A204.1 (cell line): ENCODE measurements at regions not wholly inside any gene's neighbourhood (a gene's known extent, or its start where the extent isn't known, plus 50 kb on each side); places are given as distances from the start of the nearest gene placed in this dataset.
"Not testable (repeated sequence)": the region's sequence is repeated elsewhere in the genome, so short reads cannot be mapped to it uniquely, and the experiment has no call there.

Experiments used
- FAIRE-seq: peaks from 2 replicates; lab custom pipeline; 2012; peaks lifted over from hg19 to GRCh38; lab: Jason Lieb, UNC

DNA sequence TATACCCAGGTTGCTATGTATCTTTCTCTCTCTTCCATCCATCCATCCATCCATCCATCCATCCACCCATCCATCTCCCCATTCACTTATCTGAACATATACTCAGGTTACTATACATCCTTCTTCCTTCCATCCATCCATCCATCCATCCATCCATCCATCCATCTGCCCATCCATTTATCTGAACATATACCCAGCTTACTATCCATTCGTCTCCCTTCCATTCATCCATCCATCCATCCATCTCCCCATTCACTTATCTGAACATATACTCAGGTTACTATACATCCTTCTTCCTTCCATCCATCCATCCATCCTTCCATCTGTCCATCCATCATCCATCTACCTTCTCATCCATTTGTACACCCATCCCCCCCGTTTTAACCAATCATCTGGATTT lies 75.9 kb upstream of the SFSWAP start:
- not testable (repeated sequence) for FAIRE-seq

DNA sequence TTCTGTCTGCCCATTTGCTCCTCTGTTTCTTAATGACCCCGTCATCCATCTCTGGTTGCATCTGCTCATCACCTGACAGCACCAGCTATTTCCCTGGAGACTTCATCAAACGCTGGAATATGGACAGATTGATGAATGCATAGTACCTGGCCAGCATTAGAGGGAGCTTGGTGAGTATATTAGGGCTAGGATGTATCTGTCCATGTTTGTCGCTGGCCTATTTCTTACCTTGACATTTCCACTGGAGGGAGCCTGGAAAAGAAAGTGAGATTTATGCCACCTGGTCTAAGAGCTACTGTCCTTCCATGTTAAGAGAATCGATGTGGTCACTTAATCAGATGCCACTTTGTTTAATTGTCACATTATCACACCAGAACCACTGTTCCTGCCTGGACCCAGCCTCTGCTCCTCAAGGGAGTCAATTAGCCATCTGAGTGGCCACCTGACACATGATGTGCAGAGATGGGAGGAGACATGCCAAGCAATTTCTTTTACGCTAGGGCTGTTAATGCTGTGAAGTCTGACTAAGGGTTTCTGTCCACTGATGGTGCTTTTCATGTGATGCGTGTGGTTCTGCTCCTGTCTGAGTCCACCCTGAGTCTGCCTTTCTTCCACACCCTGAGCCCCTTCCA lies 75.3 kb upstream of the SFSWAP start:
- FAIRE-seq, result no peak

DNA sequence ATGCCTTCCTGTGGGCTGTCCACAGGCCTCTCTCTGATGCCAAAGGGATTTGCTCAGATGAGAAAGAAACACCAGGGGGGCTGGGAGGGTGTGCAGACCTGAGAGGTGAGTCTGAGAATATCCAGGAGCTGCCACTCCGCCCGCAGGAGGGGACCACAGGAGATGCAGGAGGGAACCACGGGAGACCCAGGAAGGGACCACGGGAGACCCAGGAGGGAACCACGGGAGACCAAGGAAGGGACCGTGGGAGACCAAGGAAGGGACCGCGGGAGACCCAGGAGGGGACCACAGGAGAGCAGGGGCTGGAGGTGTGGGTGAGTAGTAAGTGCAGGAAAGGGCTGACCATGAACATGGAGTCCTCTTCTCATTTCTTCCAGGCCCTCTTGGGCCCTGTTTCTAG lies 74.6 kb upstream of the SFSWAP start:
- FAIRE-seq, result no peak

DNA sequence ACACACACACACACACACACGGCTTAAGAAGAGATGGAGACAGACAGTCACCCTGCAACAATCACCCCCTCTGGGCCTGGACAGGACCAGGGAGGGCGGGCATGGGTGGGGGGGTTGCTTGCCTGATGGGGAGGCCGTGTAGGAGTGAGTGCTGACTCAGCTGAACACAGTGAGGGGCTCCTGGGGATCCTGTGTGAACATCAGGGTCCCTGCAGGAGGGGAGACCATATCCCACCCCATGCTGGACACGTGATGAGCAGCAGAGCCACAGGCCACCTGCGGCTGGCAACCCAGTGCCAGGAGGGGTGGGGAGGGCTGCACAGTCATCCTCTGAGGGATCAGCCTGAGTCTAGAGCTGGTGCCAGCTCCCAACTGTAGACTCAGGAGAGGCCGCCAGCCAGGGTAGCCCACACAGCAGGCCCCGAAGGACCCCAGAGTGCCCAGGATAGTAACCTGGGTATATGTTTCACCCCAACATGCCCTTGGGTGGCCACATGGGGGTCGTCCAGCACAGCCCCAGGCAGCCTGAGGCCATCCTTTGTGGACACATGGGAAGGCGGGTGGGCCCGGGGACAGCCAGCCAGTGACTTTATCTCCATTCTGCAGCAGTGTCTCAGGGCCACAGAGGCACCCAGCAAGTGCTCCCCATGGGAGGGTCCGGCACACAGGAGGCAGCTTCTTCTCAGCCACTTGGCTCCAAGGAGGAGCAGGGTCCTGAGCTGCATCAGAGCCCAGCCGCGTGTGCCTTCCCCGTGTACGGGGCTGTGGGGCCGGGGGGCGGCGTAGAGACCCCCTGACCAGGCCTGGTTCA lies 73.7 kb upstream of the SFSWAP start:
- no peak for FAIRE-seq

DNA sequence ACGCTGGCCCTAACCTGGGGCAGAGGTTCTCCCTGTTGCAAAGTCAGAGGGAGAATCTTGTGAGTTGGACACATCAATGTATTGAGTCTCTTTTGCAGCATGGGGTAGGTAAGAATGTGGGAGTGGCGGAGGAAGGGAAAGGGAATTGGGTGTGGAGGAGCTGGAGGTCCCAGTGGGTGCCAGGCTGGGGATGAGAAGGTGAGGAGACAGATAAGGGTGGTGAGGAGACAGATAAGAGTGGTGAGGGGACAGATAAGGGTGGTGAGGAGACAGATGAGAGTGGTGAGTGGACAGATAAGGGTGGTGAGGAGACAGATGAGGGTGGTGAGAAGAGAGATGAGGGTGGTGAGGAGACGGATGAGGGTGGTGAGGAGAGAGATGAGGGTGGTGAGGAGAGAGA lies 72.9 kb upstream of the SFSWAP start:
- no peak for FAIRE-seq

DNA sequence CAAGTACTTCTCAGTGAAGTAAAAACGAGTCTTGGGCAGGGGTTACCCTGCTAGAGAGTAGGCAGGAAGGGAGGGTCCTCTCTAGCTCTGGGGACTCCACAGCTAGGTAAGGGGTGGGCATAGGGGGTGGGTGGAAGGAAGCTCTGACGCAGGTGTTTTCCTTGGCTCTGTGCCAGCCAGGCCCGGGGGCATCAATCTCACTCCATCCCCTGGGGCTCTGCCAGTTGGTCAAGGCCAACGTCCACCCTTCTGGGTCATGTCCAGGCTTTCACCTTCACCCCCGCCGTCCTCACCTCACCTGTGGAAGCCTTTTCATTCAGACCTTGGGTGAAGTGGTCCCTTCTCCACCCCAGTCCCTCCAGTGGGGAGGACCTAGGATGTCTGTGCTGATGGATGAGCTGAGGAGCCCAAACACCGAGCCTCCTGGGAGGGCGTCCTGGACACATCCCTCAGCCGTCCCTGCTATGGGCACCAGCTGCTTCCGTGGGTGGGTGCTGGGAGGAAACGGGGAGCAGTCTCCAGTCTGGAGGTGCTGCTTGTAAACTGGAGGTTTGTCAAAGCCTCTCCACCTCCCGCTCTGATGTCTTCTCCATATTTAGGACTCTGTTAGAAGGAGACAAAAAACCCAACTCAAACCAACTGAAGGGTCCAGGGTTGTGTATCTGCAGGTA lies 71.5 kb upstream of the SFSWAP start:
- FAIRE-seq, result no peak

DNA sequence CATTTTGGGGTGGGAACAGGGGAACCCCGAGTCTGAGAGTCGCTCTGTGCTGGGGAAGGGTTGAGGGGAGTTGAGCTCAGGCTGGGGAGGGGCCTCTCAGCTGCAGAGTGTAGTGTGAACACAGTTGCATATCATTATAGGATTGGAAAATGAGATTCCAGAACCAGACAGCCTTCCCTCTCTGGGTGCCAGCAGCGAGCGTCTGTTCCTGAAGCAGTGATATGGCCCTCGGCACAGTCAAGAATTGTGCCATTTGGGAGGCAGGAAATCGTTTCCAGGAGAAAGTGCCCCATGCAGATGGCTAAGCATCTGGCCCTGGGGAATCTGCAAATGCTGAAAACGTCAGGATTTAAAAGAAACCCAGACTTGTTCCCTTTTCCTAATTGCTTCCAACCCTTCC lies 70.4 kb upstream of the SFSWAP start:
- FAIRE-seq, result no peak

DNA sequence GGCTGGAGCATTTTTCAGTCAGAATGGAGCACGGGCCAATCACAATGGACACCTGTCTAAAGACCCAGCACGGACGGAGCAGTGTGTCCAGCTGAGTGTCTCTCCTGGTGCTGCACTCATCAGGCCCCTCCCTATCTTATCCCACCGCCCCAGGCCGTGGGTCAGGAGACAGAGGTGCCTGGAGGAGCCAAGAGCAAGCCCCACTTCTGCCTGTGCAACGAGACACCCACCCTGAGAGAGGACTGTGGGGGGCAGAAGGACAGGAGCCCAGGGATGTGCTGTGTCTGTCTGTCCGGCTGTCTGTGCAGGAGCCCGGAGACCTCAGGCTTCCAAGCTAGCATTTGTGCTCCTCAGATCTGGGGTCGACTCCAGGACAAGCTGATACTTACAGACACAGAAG lies 69.6 kb upstream of the SFSWAP start:
- no peak for FAIRE-seq

DNA sequence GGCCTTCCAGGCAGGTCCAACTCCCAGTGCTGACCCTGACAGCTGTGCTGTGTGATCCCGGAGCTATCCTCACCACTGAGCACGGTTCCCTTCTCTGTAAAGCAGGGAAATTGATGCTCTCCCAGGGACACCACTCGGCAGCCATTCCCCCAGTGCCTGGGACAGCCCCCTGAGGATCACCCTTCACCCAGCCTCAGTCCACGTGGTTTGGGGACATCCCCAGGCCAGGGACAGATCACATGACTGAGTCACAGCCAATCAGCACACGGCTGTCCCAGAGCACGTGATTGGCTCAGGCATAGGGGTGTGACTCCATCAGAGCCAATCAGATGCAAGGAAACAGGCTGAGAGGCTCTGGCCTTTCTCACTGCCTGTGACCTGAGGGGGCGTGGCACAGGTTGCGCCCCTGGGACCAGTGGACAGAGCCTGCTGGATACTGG lies 68.8 kb upstream of the SFSWAP start:
- FAIRE-seq, result no peak

DNA sequence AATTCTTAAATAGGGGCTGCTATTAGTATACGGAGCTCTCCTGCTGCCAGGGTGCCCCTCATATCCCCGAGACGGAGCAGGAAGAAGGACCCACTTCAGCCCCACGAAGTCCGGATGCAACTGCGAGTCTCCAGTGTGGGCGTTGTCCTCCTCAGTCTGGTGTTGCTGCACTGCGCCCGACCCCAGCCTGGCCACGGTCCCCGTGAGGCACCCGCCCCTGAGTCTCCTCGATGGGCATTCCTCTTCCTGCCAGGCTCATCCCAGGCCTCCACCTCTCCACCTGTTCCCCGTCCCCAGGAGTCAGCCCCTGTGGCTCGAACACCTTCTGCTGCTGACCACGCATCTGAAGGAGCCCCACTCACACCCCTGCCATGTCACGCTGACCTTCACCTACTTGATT lies 68.1 kb upstream of the SFSWAP start:
- no peak for FAIRE-seq

DNA sequence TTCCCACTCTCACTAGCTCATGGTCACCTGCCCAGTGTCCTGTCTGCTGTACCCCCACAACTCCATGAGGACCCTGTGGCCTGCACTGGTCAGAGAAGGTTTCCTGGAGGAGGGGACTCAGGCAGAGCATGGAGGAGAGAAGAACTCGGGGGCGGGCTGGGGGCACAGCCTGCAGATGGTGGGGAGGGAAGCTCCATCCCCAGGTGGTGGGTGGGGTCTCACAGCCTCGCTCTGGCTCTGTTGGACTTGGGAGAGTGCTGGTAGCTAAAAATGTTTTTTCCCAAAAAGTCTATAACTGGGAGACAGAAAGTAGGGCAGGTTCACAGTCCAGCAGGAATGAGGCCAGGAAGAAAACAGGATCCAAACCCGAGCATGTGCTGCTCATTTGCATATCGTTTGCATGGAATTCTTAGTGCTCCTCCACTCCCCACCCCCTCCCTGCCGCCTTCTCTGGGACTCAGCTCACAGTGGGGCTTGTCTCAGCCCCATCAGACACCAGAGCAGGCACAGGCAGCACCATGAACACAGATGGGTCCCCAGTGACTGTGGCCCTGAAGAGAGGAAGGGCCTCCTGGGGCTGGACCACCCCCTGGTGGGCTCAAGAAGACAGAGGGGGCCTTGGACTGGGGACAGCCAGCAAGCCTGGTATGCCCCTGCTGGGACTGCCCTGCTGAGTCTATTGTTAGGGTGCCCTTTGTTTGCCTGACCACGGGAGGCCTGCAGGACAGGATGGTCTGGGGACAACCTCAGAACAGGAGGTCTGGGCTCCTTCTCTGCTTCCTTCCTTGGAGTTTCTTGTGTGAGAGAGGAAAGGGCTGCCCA lies 67.0 kb upstream of the SFSWAP start:
- FAIRE-seq, result no peak

DNA sequence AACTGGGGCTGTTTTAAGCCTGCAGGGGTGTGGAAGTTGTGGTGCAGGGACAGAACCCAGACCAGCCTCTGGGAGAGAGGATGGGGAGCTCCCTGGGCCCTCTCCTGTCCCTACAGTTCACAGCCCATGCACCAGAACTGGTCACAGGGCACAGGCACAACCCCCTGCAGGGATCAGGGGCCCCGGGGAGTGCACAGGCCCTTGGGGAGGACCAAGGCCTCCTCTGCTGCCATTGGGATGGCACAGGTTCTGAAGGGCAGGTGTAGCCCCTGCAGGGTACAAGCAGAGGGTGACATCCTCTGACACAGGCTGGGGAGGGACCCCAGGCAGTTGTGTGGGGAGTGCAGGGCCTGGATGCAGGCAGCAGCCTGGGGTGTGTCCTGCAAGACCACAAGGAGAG lies 66.4 kb upstream of the SFSWAP start:
- FAIRE-seq, result no peak

DNA sequence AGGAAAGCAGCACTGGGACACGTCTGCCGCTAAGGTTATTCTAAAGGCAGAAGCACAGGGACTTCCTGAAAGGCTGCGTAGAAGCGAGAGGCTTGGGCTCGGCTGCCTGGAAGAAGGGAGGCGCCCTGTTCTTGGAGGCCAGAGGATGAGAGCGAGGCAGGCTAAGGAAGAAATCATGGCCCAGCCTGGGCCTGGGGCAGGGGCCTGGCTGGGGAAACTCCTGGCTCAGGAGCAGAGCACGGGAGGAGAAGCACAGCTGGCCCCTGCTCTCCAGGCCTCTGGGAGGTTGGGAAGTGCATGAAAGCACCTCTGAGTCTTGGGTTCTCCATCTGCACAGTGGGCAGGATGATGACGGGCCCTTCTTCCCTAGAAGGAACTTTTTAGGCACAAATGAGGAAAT lies 66.0 kb upstream of the SFSWAP start:
- not testable (repeated sequence) for FAIRE-seq

DNA sequence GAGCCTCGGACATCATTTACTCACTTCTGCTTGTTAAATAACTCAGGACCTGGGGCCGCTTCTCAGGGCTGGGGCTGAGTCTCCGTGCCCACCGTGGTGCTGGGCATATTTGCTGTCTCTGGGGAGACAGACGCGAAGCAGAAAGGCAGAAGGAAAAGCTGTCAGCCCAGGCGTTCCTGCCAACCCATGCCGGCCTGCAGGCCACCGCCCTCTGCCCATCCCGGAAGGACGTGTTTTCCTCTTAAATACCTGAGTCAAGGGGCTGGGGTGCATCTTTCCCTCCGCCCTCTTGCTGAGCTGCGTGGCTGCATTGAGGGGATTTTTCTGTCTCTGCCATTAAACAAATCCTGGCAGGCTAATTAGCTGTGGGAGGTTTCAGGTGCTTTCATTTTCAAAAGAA lies 65.3 kb upstream of the SFSWAP start:
- not testable (repeated sequence) for FAIRE-seq

DNA sequence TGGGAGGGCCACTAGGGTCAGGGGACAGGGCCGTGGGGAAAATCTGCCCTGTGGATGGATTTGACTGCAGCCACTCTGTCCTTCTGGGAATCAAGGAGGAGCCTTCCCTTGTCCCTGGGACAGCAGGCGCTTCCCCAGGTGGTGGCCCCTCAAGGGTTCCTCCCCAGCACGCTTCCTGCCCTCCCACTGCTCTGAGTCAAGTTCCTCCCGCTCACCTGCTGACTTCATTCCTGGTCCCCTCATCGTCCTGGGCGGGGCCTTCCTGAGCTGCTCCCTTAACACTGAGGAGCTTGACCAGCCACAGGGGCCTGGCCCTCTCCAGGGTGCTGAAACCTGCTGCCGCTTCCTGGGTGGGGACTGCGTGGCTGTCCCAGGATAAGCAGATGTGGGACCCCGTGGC lies 64.4 kb upstream of the SFSWAP start:
- FAIRE-seq, result not testable (repeated sequence)

DNA sequence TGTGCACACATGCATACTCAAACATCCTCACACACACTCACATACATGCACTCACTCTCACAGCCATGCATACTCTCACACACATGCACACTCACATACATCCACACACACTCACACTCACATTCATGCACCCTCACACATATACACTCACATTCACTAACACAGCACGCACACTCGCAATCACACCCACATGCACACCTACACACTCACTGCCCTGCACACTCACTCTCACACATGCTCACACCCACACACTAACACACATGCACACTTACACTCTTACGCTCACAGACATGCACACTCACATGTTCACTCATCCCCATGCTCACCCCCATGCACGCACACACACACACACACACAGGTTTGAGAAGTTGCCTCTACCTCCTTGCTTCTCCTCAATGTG lies 63.2 kb upstream of the SFSWAP start:
- FAIRE-seq, result no peak

DNA sequence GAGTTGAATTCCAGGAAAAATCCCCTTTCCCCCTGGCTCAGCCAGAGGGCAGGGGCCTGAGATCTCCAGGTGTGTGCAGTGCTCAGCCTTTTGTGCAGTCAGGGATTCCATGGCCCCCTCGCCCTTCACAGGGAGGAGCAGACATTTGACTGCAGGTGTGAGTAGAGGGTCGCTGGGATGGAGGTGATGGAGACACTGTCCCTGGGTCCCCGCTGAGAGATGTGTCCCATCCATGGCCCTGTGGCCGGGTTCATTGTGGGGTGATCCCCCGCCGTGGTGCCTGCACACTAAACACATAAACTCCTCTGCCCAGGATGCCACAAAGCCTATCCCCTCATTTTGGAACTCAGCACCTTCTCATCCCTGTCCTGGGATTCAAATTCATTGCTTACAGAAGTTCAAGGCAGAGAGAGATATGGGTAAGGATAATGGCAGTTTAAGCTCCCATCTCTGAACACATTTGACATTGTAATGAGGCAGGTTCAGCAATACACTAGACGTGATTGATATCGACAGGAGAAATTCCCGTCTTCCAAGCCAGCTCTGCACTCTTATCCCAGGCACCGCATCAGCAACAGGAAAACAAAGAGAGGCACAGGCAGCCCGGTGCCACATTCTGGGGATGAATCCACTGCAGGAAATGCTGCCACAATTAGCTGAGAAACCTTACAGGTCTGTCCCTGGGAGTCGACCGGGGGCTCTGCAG lies 55.3 kb upstream of the SFSWAP start:
- not testable (repeated sequence) for FAIRE-seq

DNA sequence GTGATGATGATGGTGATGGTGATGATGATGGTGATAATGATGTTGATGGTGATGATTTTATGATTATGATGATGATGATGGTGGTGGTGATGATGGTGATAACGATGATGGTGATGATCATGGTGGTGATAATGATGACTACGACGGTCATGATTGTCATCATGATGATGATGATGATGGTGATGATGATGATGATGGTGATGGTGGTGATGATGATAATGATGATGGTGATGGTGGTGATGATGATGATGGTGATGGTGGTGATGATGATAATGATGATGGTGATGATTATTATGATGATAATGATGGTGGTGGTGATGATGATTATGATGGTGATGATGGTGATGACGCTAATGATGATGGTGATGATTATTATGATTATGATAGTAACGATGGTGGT lies 54.1 kb upstream of the SFSWAP start:
- FAIRE-seq, result not testable (repeated sequence)

DNA sequence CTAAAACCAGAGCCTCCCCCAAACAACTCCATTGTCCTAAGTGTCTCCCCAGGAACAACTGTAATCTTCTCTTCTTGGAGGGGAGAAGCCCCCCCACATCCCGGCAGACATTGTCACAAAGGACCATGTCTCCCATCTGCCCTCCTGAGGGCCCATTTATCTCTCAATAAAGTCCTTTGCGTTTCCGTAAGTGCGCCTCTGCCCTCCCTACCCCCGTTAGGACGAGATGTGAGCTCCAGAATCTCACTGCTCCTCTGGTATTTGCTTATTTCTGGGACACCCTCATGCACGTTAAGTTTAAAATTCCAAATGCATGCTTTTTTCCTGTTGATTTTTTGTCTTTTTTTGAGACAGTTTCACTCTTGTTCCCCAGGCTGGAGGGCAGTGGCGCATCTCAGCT lies 52.3 kb upstream of the SFSWAP start:
- not testable (repeated sequence) for FAIRE-seq

DNA sequence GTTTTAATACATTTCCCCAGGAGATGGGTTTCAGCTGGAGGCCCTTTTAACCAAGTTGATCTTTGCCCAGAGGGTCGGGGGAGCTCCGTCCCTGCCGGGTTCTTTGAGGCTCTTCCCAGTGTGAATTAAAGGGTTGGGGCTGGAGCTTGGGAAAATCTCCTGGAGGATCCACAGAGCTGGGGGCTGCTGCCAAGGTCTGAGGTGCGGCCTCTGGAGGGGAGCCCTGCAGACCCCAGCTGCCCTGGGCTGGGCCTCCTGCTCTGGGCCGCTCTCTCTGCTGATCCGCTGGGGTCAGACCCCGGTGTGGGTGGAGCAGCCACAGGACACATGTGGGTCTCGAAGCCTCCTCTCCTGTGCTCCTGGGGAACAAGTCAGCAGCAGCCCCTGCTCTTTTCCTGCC lies 51.4 kb upstream of the SFSWAP start:
- not testable (repeated sequence) for FAIRE-seq

DNA sequence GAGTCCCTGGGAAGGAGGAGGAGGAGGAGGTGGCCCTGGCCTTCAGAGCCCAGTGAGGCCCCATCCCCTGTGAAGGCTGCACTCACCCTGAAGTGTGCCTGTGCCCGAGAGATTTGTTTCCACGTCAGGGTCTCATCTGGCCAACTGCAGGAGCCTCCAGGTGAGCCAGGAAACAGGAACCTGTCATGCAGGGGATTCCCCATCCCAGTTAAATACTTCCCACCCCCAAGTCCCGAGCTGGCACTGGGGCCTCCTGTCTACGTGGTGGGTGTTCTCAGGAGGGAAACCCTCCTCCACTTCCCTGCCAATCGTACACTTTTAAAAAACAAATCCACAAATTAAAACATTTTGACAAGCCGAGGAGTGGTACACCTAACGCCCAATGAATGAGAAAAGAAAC lies 50.9 kb upstream of the SFSWAP start:
- FAIRE-seq, result not testable (repeated sequence)

DNA sequence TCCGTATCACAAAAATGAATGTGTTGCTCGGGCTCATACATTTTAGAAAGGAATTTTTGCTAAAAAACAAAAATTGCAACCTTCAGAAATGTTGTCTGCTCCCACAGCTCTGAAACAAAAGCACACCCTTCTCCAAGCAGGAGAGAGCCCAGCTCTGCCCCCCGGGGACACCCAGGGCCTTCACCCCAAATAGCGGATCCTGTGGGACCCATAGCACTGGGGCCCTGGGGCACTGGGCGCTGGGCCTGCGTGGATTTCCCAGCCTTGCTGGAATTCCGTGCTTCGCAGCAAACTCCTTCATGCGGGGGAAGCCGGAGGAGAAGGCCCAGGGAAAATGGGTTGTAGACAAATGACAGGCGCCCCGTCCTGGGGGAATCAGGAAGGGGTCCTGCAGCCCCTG lies 50.5 kb upstream of the SFSWAP start:
- FAIRE-seq, result not testable (repeated sequence)
